NCI-H446 treated with DMSO at 0.1 percent for 48 hours (cell line): ENCODE measurements at regions not wholly inside any gene's neighbourhood (a gene's known extent, or its start where the extent isn't known, plus 50 kb on each side); places are given as distances from the start of the nearest gene placed in this dataset.

ENCODE experiments used
- DNase-seq: peaks from one replicate; lab custom pipeline; 2025; lab: John Stamatoyannopoulos, UW

DNA sequence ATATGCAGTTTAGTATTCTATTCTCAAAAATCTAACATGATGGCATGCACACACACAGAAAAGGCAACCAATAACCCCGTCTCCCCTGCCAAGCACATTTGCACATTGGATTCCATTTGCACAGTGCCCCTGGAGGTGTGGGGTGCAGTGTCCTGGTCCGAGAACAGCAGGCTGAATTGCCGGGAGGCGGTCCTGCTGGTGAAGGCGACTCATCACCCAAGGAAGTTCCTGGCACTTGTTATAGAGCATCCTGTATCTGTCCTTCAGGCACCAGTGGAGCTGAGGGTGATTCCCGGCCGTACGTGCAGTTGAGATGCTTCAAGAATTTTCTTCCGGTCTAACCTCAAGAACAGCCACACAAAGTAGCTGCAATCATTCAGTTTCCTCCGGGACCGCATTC is 73.0 kb upstream of the RAB12 start:
- no peak for DNase-seq

DNA sequence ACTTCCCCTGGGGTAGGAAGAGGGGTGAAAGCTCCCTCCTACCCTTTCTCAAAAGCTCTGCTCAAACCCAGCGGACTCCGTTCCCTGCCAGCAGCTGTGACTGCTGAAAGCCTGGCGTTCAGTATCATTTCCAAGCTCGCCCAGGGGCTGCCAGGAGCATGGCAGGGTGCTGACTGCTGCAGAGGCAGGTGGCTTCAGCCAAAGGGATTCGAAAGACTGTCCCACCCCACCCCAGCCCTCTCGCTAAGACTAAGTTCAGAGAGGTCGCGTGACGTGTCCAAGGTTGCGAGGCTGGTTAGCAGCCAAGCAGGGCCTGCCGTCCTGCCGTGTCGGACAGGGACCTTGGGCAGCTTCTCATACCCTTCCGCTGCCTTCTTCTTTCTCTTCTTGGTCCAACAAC is 72.3 kb upstream of the RAB12 start:
- peak; percentile 62 for DNase-seq

DNA sequence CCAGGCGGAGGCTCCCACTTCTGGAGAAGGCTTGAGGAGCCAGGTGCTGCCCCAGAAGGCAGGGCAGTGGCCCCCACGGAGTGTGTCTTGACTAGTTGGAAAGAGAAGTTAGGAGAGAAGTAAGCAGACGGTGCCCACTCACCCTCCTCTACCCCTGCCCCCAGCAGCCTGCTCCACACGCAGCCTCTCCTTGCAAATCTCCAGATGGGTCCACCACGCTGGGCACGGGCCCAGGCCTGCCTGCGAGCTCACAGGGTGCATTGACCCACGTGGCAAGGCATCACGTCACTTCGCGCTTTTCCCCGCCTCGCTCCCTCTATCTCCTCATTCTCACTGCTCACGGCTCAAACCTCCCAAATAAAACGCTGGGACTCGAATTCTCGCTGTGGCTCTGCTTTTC is 71.8 kb upstream of the RAB12 start:
- peak; percentile 52 for DNase-seq

DNA sequence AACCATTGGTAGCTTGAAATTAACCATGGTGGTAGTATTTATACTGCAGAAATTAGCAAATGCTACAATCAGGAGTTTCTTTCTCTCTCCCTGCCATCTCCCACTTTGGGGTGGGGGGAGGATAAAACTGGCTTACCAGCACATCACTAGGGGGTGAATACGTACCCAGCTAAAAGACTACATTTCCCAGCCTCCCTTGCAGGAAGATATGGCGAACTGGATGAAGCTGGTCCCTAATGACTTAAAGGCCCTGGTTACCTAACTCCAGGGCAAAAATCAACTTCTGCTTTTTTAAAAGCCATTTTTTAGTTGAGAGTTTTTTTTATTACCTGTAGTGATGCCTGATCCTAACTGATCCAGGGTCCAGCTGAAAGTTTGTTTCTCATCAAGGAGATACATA is 70.3 kb upstream of the RAB12 start:
- no peak for DNase-seq

DNA sequence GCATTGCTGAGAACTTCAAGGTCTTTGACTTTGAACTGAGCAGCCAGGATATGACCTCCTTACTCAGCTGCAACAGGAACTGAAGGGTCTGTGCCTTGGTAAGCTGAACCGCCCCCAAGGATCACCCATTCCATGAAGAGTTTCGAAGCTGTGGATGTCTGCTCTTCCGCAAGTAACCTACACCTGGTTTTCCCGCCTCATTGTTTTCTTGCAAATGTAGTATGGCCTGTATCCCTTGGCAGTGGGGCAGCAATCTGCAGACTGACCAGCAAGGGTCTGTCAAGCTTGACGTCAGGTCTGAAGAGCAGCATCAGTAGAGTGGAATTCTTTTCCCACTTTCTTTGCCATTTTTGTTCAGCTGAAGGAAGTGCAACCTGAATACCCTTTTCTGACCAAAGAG is 62.6 kb upstream of the RAB12 start:
- no peak for DNase-seq

DNA sequence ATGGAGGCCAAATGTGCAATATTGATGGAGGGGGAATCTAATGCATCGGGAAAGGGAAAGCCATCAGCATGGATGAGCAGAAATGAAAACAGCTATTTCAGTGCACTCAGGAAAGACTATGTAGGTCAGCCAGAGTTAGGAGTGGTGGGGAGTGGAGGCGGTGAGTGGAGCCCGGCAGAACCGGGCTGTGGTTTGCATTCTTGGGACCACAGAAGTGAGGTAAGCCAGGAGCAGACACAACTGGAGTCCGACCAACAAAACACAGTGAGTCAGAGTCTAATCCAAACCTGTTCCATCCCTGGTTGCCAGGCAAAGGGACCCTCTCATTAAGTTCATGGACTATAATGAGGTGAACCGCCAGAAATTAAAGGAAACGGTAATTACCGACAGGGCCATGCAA is 61.1 kb upstream of the RAB12 start:
- DNase-seq = no peak

DNA sequence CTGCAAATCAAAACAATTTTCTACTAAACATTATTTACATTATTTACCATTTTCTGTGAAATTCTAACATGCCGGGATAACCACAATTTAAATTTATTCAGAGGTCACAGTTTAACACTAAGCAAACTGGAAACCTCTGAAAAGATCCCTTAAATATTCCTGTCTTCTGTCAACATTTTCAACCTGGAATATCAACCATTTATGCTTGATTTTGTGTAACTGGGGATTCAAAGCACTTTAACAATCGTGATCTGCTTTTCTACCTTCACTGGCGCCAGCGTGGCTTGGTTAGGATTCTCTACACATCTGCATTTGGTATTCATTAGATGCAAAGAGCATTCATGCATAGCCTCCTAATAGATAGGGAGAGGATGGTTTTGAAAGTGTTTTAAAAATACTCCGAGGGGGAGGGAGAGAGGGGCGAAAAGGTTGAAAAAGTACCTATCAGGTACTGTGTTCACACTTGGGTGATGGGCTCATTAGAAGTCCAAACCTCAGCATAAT is 59.9 kb upstream of the RAB12 start:
- no peak for DNase-seq

DNA sequence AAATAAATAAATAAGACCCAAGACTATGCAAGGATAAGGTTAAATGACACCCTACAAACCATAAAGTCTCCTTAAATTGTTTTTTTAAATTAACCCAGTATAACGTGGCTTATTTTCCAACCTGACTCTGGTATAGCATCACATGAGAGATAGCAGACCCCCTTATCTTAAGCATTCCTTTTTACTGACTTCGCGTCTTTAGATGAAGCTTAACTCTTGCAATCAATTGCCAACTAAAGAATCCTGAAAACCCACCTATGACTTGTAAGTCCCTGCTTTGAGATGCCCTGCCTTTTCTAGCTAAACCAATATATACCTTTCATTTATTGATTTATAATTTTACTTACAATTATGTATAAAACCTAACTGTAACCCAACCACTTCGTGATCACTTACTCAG is 57.1 kb upstream of the RAB12 start:
- DNase-seq = no peak

DNA sequence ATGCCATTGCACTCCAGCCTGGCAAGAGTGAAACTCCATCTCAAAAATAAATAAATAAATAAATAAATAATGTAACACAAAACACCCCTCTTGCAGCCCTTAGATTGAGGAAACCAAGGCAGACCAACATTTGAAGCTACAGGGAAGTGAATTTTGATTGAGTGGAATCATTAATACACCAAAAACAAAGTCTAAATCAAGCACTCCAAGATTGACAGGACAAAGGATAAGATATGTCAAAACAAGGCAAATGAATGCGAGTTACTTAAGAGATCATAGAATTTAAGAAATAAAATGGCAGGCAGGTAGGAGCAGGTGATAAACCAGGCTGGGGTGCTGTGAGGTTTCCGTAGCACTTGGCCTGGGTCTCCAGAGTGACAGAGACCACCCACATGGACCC is 54.9 kb upstream of the RAB12 start:
- no peak for DNase-seq

DNA sequence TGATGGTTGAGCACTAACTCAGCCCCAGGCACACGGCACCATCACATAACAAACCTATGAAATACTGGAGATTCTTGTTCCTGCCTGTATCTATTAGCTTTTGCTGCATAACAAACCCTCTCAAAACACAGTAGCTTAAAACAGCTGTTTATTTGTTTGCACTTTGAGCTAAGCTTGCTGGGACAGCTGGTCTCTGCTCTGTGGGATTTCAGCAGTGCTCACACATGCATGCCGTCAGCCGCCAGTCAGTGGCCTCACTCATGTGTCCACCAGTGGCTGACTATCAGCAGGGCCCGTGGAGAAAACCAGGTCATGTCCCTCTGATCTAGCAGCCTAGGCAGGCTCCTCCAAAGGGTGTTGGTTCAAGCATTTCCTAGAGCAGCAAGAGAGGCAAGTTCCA is 52.8 kb upstream of the RAB12 start:
- DNase-seq = no peak
